GM21367 (cell line): ENCODE measurements at regions not wholly inside any gene's neighbourhood (a gene's known extent, or its start where the extent isn't known, plus 50 kb on each side); places are given as distances from the start of the nearest gene placed in this dataset.
"Not testable (repeated sequence)": the region's sequence is repeated elsewhere in the genome, so short reads cannot be mapped to it uniquely, and the experiment has no call there.

ENCODE experiments used
- ATAC-seq: cut with Tn5 transposase; IDR thresholded peaks from one replicate; pipeline ENCODE4 v1.9.1; 2021; ENCODE audit not compliant: unreplicated experiment

- no peak for ATAC-seq
These were observed 490.0 kb upstream of the TBL1XR1 start for GRCh38 chr3:177687291-177687690.

DNA sequence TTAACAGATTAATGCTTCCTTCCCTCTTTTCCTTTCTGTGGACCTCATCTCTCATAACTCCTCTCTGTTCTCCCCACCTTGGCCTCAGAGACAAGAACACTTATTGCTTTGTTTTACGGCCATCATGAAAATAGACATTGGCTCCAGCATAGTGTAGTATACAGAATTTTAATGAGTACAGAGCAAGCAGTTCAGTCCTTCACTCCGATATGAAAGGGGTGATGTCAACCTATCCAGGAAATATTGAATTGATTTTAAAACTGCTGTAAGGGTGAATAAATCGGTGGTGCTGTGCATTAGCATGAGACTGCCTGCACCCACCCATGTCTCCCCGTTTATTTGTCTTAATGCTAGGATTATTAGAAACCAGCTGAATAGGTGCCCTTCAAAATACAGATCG lies 490.9 kb upstream of the TBL1XR1 start:
- no peak for ATAC-seq

GRCh38 chr3:177689077-177689476 lies 491.8 kb upstream of the TBL1XR1 start:
- no peak for ATAC-seq

- ATAC-seq, result no peak
These were observed 492.6 kb upstream of the TBL1XR1 start for GRCh38 chr3:177689869-177690268.

GRCh38 chr3:177690306-177690705 lies 493.0 kb upstream of the TBL1XR1 start:
- no peak for ATAC-seq

- ATAC-seq, result no peak
These were observed 495.2 kb upstream of the TBL1XR1 start for GRCh38 chr3:177692304-177692975.

GRCh38 chr3:177693616-177694264 lies 496.5 kb upstream of the TBL1XR1 start:
- ATAC-seq, result no peak

DNA sequence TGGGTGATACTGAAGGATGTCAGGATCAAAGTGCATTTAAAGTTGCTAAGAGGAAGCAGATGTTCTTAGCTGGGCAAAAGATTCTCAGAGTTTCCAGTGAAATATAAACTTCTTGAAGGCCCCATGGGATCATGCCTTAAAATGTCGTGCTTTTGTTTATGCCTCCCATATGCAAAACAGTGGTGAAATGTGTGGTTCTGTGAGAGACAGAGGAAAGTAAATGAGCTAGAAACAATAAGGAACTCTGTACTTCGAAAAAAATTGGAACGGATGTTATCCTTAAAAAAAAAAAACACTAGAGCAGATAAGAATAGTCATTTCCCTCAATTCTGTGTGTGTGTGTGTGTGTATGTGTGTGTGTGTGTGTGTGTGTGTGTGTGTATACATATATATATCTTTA lies 497.0 kb upstream of the TBL1XR1 start:
- ATAC-seq, result no peak

GRCh38 chr3:177694951-177695350 lies 497.7 kb upstream of the TBL1XR1 start:
- no peak for ATAC-seq

DNA sequence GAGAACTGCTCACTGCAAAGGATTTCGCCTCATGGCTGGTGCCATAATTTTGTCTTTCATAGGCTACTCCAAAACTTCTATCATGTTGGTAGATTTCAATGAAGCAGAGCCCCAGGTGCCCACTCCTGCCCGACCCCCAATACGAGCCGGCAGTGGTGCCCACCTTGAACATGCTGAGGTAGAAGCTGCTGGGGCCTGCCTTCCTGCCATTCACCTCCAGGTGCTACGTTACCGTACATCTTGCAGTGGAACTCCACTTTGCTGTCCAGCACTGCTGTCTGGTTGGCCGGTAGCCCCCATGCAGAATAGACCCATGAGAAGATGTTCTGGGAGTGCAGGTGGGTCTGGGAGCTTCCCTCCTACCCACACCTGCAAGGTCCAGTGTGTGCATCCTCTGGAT lies 502.8 kb upstream of the TBL1XR1 start:
- ATAC-seq, result no peak

- ATAC-seq, result no peak
These were observed 506.5 kb upstream of the TBL1XR1 start for GRCh38 chr3:177703788-177704187.

GRCh38 chr3:177705976-177706823 lies 508.9 kb upstream of the TBL1XR1 start:
- no peak for ATAC-seq

DNA sequence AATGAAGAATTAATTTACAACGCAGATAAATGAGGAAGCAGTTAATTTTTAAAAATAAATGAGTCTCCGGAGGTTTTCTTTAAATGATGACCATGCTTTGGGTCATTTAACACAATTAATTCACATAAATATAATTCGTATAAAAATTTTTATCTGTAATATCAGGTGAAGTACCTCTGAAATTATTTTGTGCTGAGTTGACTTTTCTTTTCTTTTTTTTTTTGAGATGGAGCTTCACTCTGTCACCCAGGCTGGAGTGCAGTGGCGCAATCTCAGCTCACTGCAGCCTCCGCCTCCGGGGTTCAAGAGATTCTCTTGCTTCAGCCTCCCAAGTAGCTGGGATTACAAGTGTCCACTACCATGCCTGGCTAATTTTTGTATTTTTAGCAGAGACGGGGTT lies 512.2 kb upstream of the TBL1XR1 start:
- ATAC-seq, result not testable (repeated sequence)

DNA sequence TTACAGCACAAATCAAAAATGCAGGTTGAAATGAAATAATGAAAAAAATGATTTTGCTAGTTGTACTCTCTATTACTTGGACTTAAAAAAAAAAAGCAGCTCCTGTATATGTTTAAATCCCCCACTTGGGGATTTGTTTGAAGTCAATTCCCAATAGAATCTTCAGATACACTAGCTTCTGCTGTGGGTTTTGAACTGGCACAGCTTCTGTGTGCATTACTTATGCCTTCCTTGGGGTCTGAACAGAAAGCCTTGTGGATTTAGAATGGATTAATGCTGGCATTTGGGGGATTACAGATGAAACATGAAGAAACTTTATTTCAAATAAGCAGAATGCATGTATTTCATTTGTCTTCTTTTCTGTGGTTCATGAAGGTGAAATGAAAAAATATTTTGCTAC lies 513.2 kb upstream of the TBL1XR1 start:
- ATAC-seq, result no peak

DNA sequence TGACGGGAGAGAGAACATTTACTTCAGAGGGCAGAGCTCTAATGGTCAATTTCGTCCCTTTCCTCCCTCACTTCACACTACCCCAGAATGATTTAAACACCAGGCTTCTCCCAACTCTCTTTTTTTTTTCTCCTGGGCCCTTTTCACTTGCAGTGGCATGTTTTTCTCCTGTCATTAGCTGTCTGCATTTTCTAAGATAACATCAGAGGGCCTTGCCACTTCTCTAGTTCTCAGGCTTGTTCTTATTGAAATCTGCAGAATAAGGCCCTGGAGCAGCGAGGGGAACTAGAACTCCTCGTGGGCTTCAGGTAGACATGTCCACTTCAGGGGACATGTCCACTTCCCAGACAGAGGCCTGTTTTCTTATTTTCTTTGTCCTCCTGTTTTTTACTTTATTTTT lies 514.4 kb upstream of the TBL1XR1 start:
- ATAC-seq, result no peak

DNA sequence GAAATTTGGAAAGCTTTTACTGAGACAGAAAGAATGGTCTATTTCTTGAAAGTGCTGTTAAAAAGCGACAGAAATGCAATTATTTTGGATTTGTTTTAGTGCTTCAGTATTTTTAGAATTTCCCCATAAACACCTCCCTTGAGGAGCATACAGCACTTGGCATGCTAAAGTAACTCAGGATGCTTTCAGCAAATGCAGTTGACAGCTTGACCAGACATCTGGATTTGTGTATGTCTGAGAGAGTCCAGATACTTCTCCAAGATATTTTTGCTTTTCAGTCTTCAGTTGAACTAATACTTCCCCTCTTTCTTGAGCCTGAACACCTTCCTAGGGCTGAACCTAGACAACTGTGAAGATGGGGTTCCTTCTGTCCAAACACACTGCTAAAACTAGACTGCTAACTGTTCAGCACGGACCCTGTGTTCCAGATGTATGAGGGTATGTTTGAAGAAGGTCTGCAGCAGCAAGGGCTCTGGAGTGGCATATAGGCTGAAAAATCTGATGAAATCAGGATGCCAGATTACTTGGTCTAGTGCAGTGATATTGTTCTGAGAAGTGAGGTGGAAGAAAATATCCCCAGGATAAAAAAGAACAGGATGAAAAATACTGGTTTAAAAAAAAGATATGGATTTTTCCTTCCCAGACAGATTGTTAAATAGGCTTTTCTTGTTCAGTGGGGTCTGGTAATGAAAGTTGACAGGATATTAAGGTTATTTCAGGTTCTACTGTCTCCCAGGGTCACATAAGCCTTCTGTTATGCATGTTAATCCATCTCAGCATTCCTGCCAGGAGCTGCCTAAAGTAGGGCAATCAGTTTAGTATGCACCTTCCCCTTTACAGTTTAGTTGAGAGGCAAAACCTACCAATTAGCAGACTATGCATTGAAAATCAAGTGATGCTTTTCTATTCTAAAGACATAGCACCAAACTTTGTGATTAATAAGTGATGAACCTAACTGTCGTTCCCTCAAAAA lies 516.9 kb upstream of the TBL1XR1 start:
- no peak for ATAC-seq

GRCh38 chr3:177714945-177715344 lies 517.7 kb upstream of the TBL1XR1 start:
- ATAC-seq, result no peak

GRCh38 chr3:177715980-177716379 lies 518.7 kb upstream of the TBL1XR1 start:
- no peak for ATAC-seq

DNA sequence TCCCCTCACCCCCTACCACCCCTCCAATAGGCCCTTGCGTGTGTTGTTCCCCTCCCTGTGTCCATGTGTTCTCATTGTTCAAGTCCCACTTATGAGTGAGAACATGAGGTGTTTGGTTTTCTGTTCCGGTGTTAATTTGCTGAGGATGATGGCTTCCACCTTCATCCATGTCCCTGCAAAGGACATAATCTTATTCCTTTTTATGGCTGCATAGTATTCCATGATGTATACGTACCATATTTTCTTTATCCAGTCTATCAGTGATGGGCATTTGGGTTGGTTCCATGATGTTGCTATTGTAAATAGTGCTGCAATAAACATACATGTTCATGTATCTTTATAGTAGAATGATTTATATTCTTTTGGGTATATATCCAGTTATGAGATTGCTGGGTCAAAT lies 523.6 kb upstream of the TBL1XR1 start:
- ATAC-seq, result not testable (repeated sequence)

- no peak for ATAC-seq
These were observed 524.8 kb upstream of the TBL1XR1 start for GRCh38 chr3:177721864-177722785.
